WTC11 (cell line): ENCODE measurements at regions not wholly inside any gene's neighbourhood (a gene's known extent, or its start where the extent isn't known, plus 50 kb on each side); places are given as distances from the start of the nearest gene placed in this dataset.

ENCODE experiments used
- CTCF ChIP-seq: fragments of 200-600 bp; IDR thresholded peaks from 2 replicates; pipeline ENCODE4 v1.8.0; 2022; ENCODE audit warnings: antibody characterized with exemption
- GTF2I ChIP-seq: fragments of 250-450 bp; sonication (Bioruptor Pico); conservative IDR thresholded peaks from 2 replicates; pipeline ENCODE4 v1.4.0; 2021; ENCODE audit warnings: mild to moderate bottlenecking
- IRF1 ChIP-seq: sonication (generic); formaldehyde crosslinking; IDR thresholded peaks from 2 replicates; pipeline ENCODE4 v1.8.0; 2023; ENCODE audit warnings: missing genetic modification reagents
- KAT7 ChIP-seq: sonication (generic); formaldehyde crosslinking; IDR thresholded peaks from 2 replicates; pipeline ENCODE4 v1.8.1; 2023; ENCODE audit warnings: missing genetic modification reagents, mild to moderate bottlenecking, borderline replicate concordance
- MAX ChIP-seq: sonication (generic); formaldehyde crosslinking; IDR thresholded peaks from 2 replicates; pipeline ENCODE4 v1.8.0; 2022; ENCODE audit warnings: mild to moderate bottlenecking, missing genetic modification reagents
- RELA ChIP-seq: sonication (generic); formaldehyde crosslinking; IDR thresholded peaks from 2 replicates; pipeline ENCODE4 v1.8.1; 2022; ENCODE audit warnings: missing genetic modification reagents, mild to moderate bottlenecking, borderline replicate concordance
- TCF7 ChIP-seq: sonication (generic); formaldehyde crosslinking; IDR thresholded peaks from 2 replicates; pipeline ENCODE4 v1.8.0; 2022; ENCODE audit warnings: mild to moderate bottlenecking, low read depth, missing genetic modification reagents, moderate library complexity
- USF2 ChIP-seq: sonication (generic); formaldehyde crosslinking; IDR thresholded peaks from 2 replicates; pipeline ENCODE4 v1.8.1; 2023; ENCODE audit warnings: mild to moderate bottlenecking, missing genetic modification reagents, moderate library complexity
- ZNF423 ChIP-seq: fragments of 250-450 bp; sonication (Bioruptor Pico); IDR thresholded peaks from 2 replicates; pipeline ENCODE4 v2.1.2; 2022; ENCODE audit warnings: mild to moderate bottlenecking, moderate library complexity

- no peak for TF ChIP-seq IRF1 (CRISPR knock-in tag)
- TF ChIP-seq CTCF, result no peak
- TF ChIP-seq KAT7, result no peak
- TF ChIP-seq MAX (CRISPR knock-in tag), result no peak
- no peak for TF ChIP-seq ZNF423 (CRISPR knock-in tag)
- TF ChIP-seq GTF2I, result no peak
- no peak for TF ChIP-seq RELA (CRISPR knock-in tag)
- TF ChIP-seq TCF7, result no peak
- no peak for TF ChIP-seq USF2 (CRISPR knock-in tag)
These were observed 385.6 kb upstream of the NR3C2 start for GRCh38 chr4:148827781-148828180.
